B cell (primary cell): ENCODE measurements at regions not wholly inside any gene's neighbourhood (a gene's known extent, or its start where the extent isn't known, plus 50 kb on each side); places are given as distances from the start of the nearest gene placed in this dataset.

Source experiments
- ATAC-seq: fragments of 200-7000 bp; cut with Tn5 transposase; one replicate; pipeline ENCODE4 v1.10.0; 2021; ENCODE audit warnings: low read depth, mild to moderate bottlenecking, moderate number of reproducible peaks, moderate library complexity
- CTCF ChIA-PET: fragments of 350-600 bp; sonication (Branson Sonifier 250); formaldehyde crosslinking; loops from one replicate; lab custom pipeline; 2021; ENCODE audit warnings: antibody characterized with exemption, inconsistent platforms; lab: Charles Lee
- POLR2A ChIA-PET: fragments of 350-600 bp; sonication (Branson Sonifier 250); formaldehyde crosslinking; loops from one replicate; lab custom pipeline; 2021; ENCODE audit warnings: antibody characterized with exemption; lab: Charles Lee
- DNase-seq: peaks from one replicate; pipeline ENCODE4 v3.0.0; 2013
- H2AFZ ChIP-seq: 2 replicates; pipeline ENCODE4 v1.6.1; 2012; ENCODE audit warnings: mild to moderate bottlenecking, low read depth, low read length; ENCODE audit not compliant: insufficient read depth, poor library complexity, severe bottlenecking
- H3K27ac ChIP-seq, 2 donors: 1 replicate in 1 of 2; 2 replicates in 1 of 2; pipeline ENCODE4 v1.5.1; 2012 to 2013; ENCODE audit warnings: low read length in 2 of 2, mild to moderate bottlenecking in 2 of 2, moderate library complexity in 1 of 2
- H3K27me3 ChIP-seq, 4 experiments: fragments of 200-600 bp in 1 of 4; sonication (generic) in 1 of 4; replicated peaks in 1 of 4; 1 replicate in 2 of 4; 2 replicates in 2 of 4; pipeline versions ENCODE4 v1.6.1 to v1.7.0; 2013 to 2016; ENCODE audit warnings: low read length in 3 of 4, mild to moderate bottlenecking in 2 of 4, mixed read lengths in 1 of 4, moderate library complexity in 1 of 4; ENCODE audit not compliant: insufficient read depth in 4 of 4, control insufficient read depth in 3 of 4; ENCODE audit errors: control extremely low read depth in 1 of 4
- H3K36me3 ChIP-seq, 2 experiments: replicated peaks in 1 of 2; 1 replicate in 1 of 2; 2 replicates in 1 of 2; pipeline versions ENCODE4 v1.6.1 to v1.7.1; 2013; ENCODE audit warnings: low read length in 1 of 2; ENCODE audit not compliant: insufficient read depth in 2 of 2, control insufficient read depth in 1 of 2; ENCODE audit errors: control extremely low read depth in 1 of 2, extremely low read depth in 1 of 2
- H3K4me1 ChIP-seq, 2 donors: fragments of 200-600 bp in 1 of 2; sonication (generic) in 1 of 2; 1 replicate in 1 of 2; 2 replicates in 1 of 2; pipeline versions ENCODE4 v1.5.1 to v1.6.1; 2013 to 2017; ENCODE audit warnings: low read length in 2 of 2; ENCODE audit not compliant: control insufficient read depth in 2 of 2, insufficient read depth in 2 of 2
- H3K4me2 ChIP-seq: replicated peaks from 2 replicates; pipeline ENCODE3; 2012; ENCODE audit warnings: mild to moderate bottlenecking, low read depth, low read length; ENCODE audit not compliant: poor library complexity, severe bottlenecking
- H3K4me3 ChIP-seq, 5 experiments: fragments of 200-600 bp in 1 of 5; sonication (generic) in 1 of 5; 1 replicate in 3 of 5; 2 replicates in 2 of 5; pipeline versions ENCODE4 v1.5.1 to v1.7.0; 2011 to 2016; ENCODE audit warnings: low read length in 4 of 5, mild to moderate bottlenecking in 4 of 5, low read depth in 2 of 5, control low read depth in 1 of 5, moderate library complexity in 1 of 5; ENCODE audit not compliant: insufficient read depth in 1 of 5; ENCODE audit errors: control extremely low read depth in 1 of 5, extremely low read depth in 1 of 5
- H3K79me2 ChIP-seq: fragments of 200-600 bp; sonication (generic); one replicate; pipeline ENCODE4 v1.6.0; 2016; ENCODE audit warnings: low read length; ENCODE audit not compliant: control insufficient read depth, insufficient read depth
- H3K9ac ChIP-seq: fragments of 200-600 bp; sonication (generic); 2 replicates; pipeline ENCODE4 v1.6.1; 2017; ENCODE audit warnings: mild to moderate bottlenecking, low read length, moderate library complexity
- H3K9me3 ChIP-seq, 3 donors: one replicate each; pipeline versions ENCODE4 v1.6.1 to v1.7.1; 2013; ENCODE audit warnings: low read length in 2 of 3; ENCODE audit not compliant: control insufficient read depth in 2 of 3, insufficient read depth in 1 of 3; ENCODE audit errors: control extremely low read depth in 1 of 3
- H4K20me1 ChIP-seq: 2 replicates; pipeline ENCODE4 v1.6.0; 2012; ENCODE audit warnings: mild to moderate bottlenecking, low read length; ENCODE audit not compliant: insufficient read depth, control insufficient read depth, poor library complexity, severe bottlenecking
- H3K27ac Mint-ChIP-seq: one replicate; pipeline ENCODE4 v1.8.0; 2021; ENCODE audit warnings: mixed read lengths
- H3K27me3 Mint-ChIP-seq: one replicate; pipeline ENCODE4 v1.8.0; 2021; ENCODE audit warnings: mixed read lengths
- H3K4me1 Mint-ChIP-seq: one replicate; pipeline ENCODE4 v1.8.0; 2021; ENCODE audit warnings: mixed read lengths
- H3K4me3 Mint-ChIP-seq: one replicate; pipeline ENCODE4 v1.8.0; 2021; ENCODE audit warnings: mixed read lengths
- H3K9me3 Mint-ChIP-seq: one replicate; pipeline ENCODE4 v1.8.0; 2022; ENCODE audit warnings: mixed read lengths; ENCODE audit not compliant: insufficient read depth
- EZH2 ChIP-seq: IDR thresholded peaks from 2 replicates; pipeline ENCODE4 v1.6.1; 2012; ENCODE audit warnings: borderline replicate concordance, low read depth, mild to moderate bottlenecking, moderate library complexity, low read length; ENCODE audit not compliant: insufficient read depth, poor library complexity, severe bottlenecking
- WGBS: methylation state at CpG from one replicate; pipeline ENCODE4 v1.1.5; 2013; ENCODE audit warnings: missing lambda C conversion rate; ENCODE audit not compliant: insufficient coverage; 5-methylcytosine and 5-hydroxymethylcytosine counted together
- intact Hi-C: fragments of 100-400 bp; cut with micrococcal nuclease; formaldehyde crosslinking; loops from one replicate; pipeline ENCODE4 v1.10.0; 2022
- TF ChIP-seq, protein P1 (sequence below): fragments of 200-600 bp; IDR thresholded peaks from one replicate; pipeline ENCODE4 v1.8.0; 2022; ENCODE audit warnings: antibody characterized with exemption, mild to moderate bottlenecking

GRCh38 chr2:136306836-136307235 lies 188.9 kb upstream of the CXCR4 start:
- Histone ChIP-seq H3K36me3 (no peaks in the 10 kb centered on the region), H4K20me1 (no peaks in the 10 kb centered on the region), H3K9me3 (no peaks in the 10 kb centered on the region), H2AFZ (no peak overlapping the region), H3K79me2 (no peaks in the 10 kb centered on the region), H3K4me3 (no peak overlapping the region), H3K27ac (no peak overlapping the region), H3K9ac (no peak overlapping the region), H3K4me2 (no peak overlapping the region), H3K27me3 (no peaks in the 10 kb centered on the region), H3K4me1 (peaks cover 8 to 11% of the 10 kb centered on the region in 2 donors)
- DNase-seq (no peak), ATAC-seq (no peak)
- no peaks in the 10 kb centered on the region for H3K27me3 Mint-ChIP-seq
- ChIA-PET CTCF (no interaction called here), POLR2A (no interaction called here)
- TF ChIP-seq EZH2, result no peak
- TF ChIP-seq, protein P1, sequence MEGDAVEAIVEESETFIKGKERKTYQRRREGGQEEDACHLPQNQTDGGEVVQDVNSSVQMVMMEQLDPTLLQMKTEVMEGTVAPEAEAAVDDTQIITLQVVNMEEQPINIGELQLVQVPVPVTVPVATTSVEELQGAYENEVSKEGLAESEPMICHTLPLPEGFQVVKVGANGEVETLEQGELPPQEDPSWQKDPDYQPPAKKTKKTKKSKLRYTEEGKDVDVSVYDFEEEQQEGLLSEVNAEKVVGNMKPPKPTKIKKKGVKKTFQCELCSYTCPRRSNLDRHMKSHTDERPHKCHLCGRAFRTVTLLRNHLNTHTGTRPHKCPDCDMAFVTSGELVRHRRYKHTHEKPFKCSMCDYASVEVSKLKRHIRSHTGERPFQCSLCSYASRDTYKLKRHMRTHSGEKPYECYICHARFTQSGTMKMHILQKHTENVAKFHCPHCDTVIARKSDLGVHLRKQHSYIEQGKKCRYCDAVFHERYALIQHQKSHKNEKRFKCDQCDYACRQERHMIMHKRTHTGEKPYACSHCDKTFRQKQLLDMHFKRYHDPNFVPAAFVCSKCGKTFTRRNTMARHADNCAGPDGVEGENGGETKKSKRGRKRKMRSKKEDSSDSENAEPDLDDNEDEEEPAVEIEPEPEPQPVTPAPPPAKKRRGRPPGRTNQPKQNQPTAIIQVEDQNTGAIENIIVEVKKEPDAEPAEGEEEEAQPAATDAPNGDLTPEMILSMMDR, result no peak
- no peaks in the 10 kb centered on the region for H3K9me3 Mint-ChIP-seq
- no peak overlapping the region for H3K4me3 Mint-ChIP-seq
- H3K4me1 Mint-ChIP-seq, result peaks cover 31% of the 10 kb centered on the region
- intact Hi-C loops, result no loop called here
- 100% methylated on average over 1 of the region's 2 CpGs for WGBS
- H3K27ac Mint-ChIP-seq, result no peak overlapping the region

- H3K9me3 ChIP-seq, result no peaks in the 10 kb centered on the region
- H3K4me3 Mint-ChIP-seq, result no peak overlapping the region
- no peaks in the 10 kb centered on the region for H3K79me2 ChIP-seq
- H4K20me1 ChIP-seq, result no peaks in the 10 kb centered on the region
- no peaks in the 10 kb centered on the region for H3K27me3 ChIP-seq
- no peak overlapping the region for H3K27ac Mint-ChIP-seq
- H2AFZ ChIP-seq, result no peak overlapping the region
- intact Hi-C loops, result no loop called here
- ATAC-seq, result peak; percentile 71
- H3K27ac ChIP-seq, result no peak overlapping the region
- peak; percentile 24 for DNase-seq
- CTCF ChIA-PET, result interaction anchor here (1.0 to 1.7 kb wide), 2 partner anchors 31 to 58 kb away, joined by 3 read pairs; no protein-coding TSS in a partner anchor
- H3K9ac ChIP-seq, result no peak overlapping the region
- H3K4me2 ChIP-seq, result no peak overlapping the region
- peaks cover 22% of the 10 kb centered on the region for H3K4me1 Mint-ChIP-seq
- no peaks in the 10 kb centered on the region for H3K36me3 ChIP-seq
- no peak overlapping the region for H3K4me3 ChIP-seq
- TF ChIP-seq, protein P1, result no peak
- no peak for TF ChIP-seq EZH2
- WGBS, result 78% methylated on average over 4 of the region's 7 CpGs
- H3K27me3 Mint-ChIP-seq, result no peaks in the 10 kb centered on the region
- POLR2A ChIA-PET, result interaction anchor here (0.6 kb wide), 1 partner anchor 300 kb away, joined by 3 read pairs; no protein-coding TSS in a partner anchor
- H3K4me1 ChIP-seq, result peaks cover under 1 to 4% of the 10 kb centered on the region in 2 donors
- no peaks in the 10 kb centered on the region for H3K9me3 Mint-ChIP-seq
These were observed 187.7 kb upstream of the CXCR4 start for GRCh38 chr2:136305517-136306192.
